ENCODE measurements at regions not wholly inside any gene's neighbourhood (a gene's known extent, or its start where the extent isn't known, plus 50 kb on each side); places are given as distances from the start of the nearest gene placed in this dataset.

GRCh38 chr15:26070095-26070532, 207.0 kb upstream of the ATP10A start:
- no peaks in the 10 kb centered on the region for H3K79me2 ChIP-seq (ENCODE audit: low read length)
- no peaks in the 10 kb centered on the region for H3K9me3 ChIP-seq (ENCODE audit: insufficient read depth, low read length)
- no peaks in the 10 kb centered on the region for H4K20me1 ChIP-seq (ENCODE audit: insufficient read depth, low read length)
- no peaks in the 10 kb centered on the region for H3K27me3 ChIP-seq (ENCODE audit: low read depth, low read length)
- H2AFZ ChIP-seq (ENCODE audit: low read depth, low read length): no peak overlapping the region
- TF ChIP-seq CTCF (IDR thresholded peaks at IDR 0.05; ENCODE audit: low read depth, low read length) (no peak), EZH2phosphoT487 (IDR thresholded peaks at IDR 0.05; ENCODE audit: low read depth) (no peak)
- H3K4me1 ChIP-seq (ENCODE audit: low read length): no peaks in the 10 kb centered on the region
- no peak overlapping the region for H3K9ac ChIP-seq (ENCODE audit: low read length)
- no peak overlapping the region for H3K27ac ChIP-seq (ENCODE audit: low read length)
- H3K4me2 ChIP-seq (ENCODE audit: low read length): no peak overlapping the region
- no peaks in the 10 kb centered on the region for H3K36me3 ChIP-seq (replicated peaks; ENCODE audit: low read depth, low read length)
- no peak overlapping the region for H3K4me3 ChIP-seq (ENCODE audit: low read length)

DNA sequence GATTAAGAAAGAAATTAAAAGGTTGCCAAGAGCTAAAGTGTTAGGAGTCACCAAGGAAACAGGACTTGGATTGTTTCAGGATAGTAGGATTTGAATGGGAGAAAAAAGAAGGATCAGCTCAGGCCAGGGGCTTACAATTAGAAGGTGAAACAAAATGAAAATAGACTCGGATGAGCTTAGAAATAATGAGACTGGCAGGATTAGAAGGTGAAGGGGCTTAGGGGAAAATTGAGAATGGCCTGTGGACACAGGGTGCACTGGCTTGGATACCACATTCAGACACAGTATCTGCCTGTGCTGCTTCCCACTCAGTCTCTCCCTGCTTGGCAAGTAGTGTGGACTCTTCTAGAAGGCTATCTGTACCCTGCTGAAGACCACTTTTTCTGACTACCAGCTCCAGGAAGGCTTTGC, 206.1 kb upstream of the ATP10A start:
- Histone ChIP-seq H3K36me3 (replicated peaks; ENCODE audit: low read depth, low read length) (no peaks in the 10 kb centered on the region), H3K4me2 (ENCODE audit: low read length) (no peak overlapping the region), H3K4me3 (ENCODE audit: low read length) (no peak overlapping the region), H2AFZ (ENCODE audit: low read depth, low read length) (no peak overlapping the region), H3K27me3 (ENCODE audit: low read depth, low read length) (no peaks in the 10 kb centered on the region), H3K4me1 (ENCODE audit: low read length) (no peaks in the 10 kb centered on the region), H4K20me1 (ENCODE audit: insufficient read depth, low read length) (no peaks in the 10 kb centered on the region), H3K27ac (ENCODE audit: low read length) (no peak overlapping the region), H3K9me3 (ENCODE audit: insufficient read depth, low read length) (no peaks in the 10 kb centered on the region), H3K79me2 (ENCODE audit: low read length) (no peaks in the 10 kb centered on the region), H3K9ac (ENCODE audit: low read length) (no peak overlapping the region)
- no peak for TF ChIP-seq EZH2phosphoT487 (IDR thresholded peaks at IDR 0.05; ENCODE audit: low read depth)
- TF ChIP-seq CTCF (IDR thresholded peaks at IDR 0.05; ENCODE audit: low read depth, low read length): no peak

DNA sequence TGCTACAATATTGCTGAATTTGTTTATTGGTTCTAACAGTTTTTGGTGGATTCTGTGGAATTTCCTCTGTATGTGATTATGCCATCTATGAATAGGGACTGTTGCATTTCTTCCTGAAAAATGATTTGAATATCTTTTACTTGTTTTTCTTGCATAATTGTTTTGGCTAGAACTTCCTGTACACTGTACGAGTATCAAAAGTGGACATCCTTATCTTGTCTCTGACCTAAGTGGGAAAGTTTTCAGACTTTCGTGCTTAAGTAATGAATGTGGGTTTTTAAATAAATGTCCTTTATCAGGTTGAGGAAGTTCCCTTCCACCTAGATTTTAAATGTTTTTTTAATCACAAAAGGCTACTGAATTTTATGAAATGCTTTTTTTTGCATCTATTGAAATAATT, 203.8 kb upstream of the ATP10A start:
- TF ChIP-seq CTCF (IDR thresholded peaks at IDR 0.05; ENCODE audit: low read depth, low read length): no peak
- TF ChIP-seq EZH2phosphoT487 (IDR thresholded peaks at IDR 0.05; ENCODE audit: low read depth): no peak
- no peaks in the 10 kb centered on the region for H3K9me3 ChIP-seq (ENCODE audit: insufficient read depth, low read length)
- no peaks in the 10 kb centered on the region for H3K27me3 ChIP-seq (ENCODE audit: low read depth, low read length)
- H3K9ac ChIP-seq (ENCODE audit: low read length): no peak overlapping the region
- no peak overlapping the region for H3K27ac ChIP-seq (ENCODE audit: low read length)
- H3K79me2 ChIP-seq (ENCODE audit: low read length): no peaks in the 10 kb centered on the region
- no peaks in the 10 kb centered on the region for H4K20me1 ChIP-seq (ENCODE audit: insufficient read depth, low read length)
- no peak overlapping the region for H3K4me2 ChIP-seq (ENCODE audit: low read length)
- no peaks in the 10 kb centered on the region for H3K36me3 ChIP-seq (replicated peaks; ENCODE audit: low read depth, low read length)
- no peak overlapping the region for H2AFZ ChIP-seq (ENCODE audit: low read depth, low read length)
- H3K4me3 ChIP-seq (ENCODE audit: low read length): no peak overlapping the region
- no peaks in the 10 kb centered on the region for H3K4me1 ChIP-seq (ENCODE audit: low read length)

- Histone ChIP-seq H3K4me3 (ENCODE audit: low read length) (no peak overlapping the region), H3K4me1 (ENCODE audit: low read length) (no peaks in the 10 kb centered on the region), H4K20me1 (ENCODE audit: insufficient read depth, low read length) (no peaks in the 10 kb centered on the region), H3K27ac (ENCODE audit: low read length) (no peak overlapping the region), H3K9ac (ENCODE audit: low read length) (no peak overlapping the region), H3K4me2 (ENCODE audit: low read length) (no peak overlapping the region), H2AFZ (ENCODE audit: low read depth, low read length) (no peak overlapping the region), H3K36me3 (replicated peaks; ENCODE audit: low read depth, low read length) (no peaks in the 10 kb centered on the region), H3K79me2 (ENCODE audit: low read length) (no peaks in the 10 kb centered on the region), H3K9me3 (ENCODE audit: insufficient read depth, low read length) (no peaks in the 10 kb centered on the region), H3K27me3 (ENCODE audit: low read depth, low read length) (no peaks in the 10 kb centered on the region)
- no peak for TF ChIP-seq EZH2phosphoT487 (IDR thresholded peaks at IDR 0.05; ENCODE audit: low read depth)
- TF ChIP-seq CTCF (IDR thresholded peaks at IDR 0.05; ENCODE audit: low read depth, low read length): no peak
Observed at GRCh38 chr15:26065723-26066122, 202.6 kb upstream of the ATP10A start.

All from OCI-LY3 (cell line).